Superior temporal gyrus (tissue), 1 donor: ENCODE measurements at regions not wholly inside any gene's neighbourhood (a gene's known extent, or its start where the extent isn't known, plus 50 kb on each side); places are given as distances from the start of the nearest gene placed in this dataset.
"Not testable (repeated sequence)": the region's sequence is repeated elsewhere in the genome, so short reads cannot be mapped to it uniquely, and the experiment has no call there.

Source experiments
- DNase-seq: peaks from one replicate; pipeline ENCODE4 v3.0.0-alpha.2; 2016; ENCODE audit errors: extremely low spot score

GRCh38 chr4:8675906-8676305 is 83.3 kb downstream of the CPZ start:
- no peak for DNase-seq

GRCh38 chr4:8675383-8675782 is 82.8 kb downstream of the CPZ start:
- DNase-seq = no peak

GRCh38 chr4:8674311-8674885 is 81.8 kb downstream of the CPZ start:
- DNase-seq = no peak

GRCh38 chr4:8673106-8673505 is 80.5 kb downstream of the CPZ start:
- DNase-seq = not testable (repeated sequence)

- DNase-seq = no peak
Measured at GRCh38 chr4:8672486-8672885, 79.9 kb downstream of the CPZ start.

GRCh38 chr4:8671712-8672290 is 79.2 kb downstream of the CPZ start:
- no peak for DNase-seq
